ENCODE measurements at regions not wholly inside any gene's neighbourhood (a gene's known extent, or its start where the extent isn't known, plus 50 kb on each side); places are given as distances from the start of the nearest gene placed in this dataset.

DNA sequence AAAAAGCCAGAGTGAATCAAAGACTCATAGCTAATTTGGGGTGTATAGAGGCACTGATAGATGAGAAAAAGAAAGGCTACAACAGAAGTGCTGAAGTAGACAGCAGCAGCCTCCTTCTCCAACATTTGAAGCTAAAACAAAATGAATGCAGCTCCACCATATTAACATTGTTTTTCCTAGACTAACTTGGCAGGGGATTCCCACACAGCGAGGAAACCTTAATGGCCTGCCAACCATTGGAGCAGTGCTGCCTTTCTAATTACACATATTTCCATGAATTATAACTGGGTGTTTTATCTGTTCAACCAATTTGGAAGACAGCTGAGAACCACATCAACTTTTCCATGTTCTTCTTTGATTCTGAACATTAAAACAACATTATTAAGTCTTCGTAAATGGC, 478.6 kb downstream of the LIG4 start:
- no peak overlapping the region for H3K4me2 ChIP-seq (ENCODE audit: low read length)
- H3K9ac ChIP-seq (ENCODE audit: low read length) = no peak overlapping the region
- TF ChIP-seq EZH2 (IDR thresholded peaks at IDR 0.05) (no peak), RAD21 (IDR thresholded peaks at IDR 0.05; ENCODE audit: low read depth) (no peak), JUND (IDR thresholded peaks at IDR 0.05) (no peak), ZFX (IDR thresholded peaks at IDR 0.05) (no peak)
- TF ChIP-seq, protein P1, sequence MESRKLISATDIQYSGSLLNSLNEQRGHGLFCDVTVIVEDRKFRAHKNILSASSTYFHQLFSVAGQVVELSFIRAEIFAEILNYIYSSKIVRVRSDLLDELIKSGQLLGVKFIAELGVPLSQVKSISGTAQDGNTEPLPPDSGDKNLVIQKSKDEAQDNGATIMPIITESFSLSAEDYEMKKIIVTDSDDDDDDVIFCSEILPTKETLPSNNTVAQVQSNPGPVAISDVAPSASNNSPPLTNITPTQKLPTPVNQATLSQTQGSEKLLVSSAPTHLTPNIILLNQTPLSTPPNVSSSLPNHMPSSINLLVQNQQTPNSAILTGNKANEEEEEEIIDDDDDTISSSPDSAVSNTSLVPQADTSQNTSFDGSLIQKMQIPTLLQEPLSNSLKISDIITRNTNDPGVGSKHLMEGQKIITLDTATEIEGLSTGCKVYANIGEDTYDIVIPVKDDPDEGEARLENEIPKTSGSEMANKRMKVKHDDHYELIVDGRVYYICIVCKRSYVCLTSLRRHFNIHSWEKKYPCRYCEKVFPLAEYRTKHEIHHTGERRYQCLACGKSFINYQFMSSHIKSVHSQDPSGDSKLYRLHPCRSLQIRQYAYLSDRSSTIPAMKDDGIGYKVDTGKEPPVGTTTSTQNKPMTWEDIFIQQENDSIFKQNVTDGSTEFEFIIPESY (IDR thresholded peaks at IDR 0.05; ENCODE audit: extremely low read depth, insufficient replicate concordance, low read length) = no peak
- TF ChIP-seq, protein P2, sequence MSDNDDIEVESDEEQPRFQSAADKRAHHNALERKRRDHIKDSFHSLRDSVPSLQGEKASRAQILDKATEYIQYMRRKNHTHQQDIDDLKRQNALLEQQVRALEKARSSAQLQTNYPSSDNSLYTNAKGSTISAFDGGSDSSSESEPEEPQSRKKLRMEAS (IDR thresholded peaks at IDR 0.05) = no peak
- TF ChIP-seq, protein P3, sequence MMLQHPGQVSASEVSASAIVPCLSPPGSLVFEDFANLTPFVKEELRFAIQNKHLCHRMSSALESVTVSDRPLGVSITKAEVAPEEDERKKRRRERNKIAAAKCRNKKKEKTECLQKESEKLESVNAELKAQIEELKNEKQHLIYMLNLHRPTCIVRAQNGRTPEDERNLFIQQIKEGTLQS (IDR thresholded peaks at IDR 0.05) = no peak
- no peak overlapping the region for H2AFZ ChIP-seq (ENCODE audit: low read depth, low read length, poor library complexity, severe bottlenecking)
- no peak overlapping the region for H3K4me3 ChIP-seq (replicated peaks in 1 of 2; ENCODE audit: low read depth in 1 of 2, low read length in 2 of 2)
- no peaks in the 10 kb centered on the region for H4K20me1 ChIP-seq (ENCODE audit: insufficient read depth)
- intact Hi-C loops (cut with micrococcal nuclease) = no loop called here
- no peaks in the 10 kb centered on the region for H3K4me1 ChIP-seq (ENCODE audit: control insufficient read depth in 1 of 2, insufficient read depth in 2 of 2, low read length in 2 of 2)
- BruUV-seq (replicated peaks) = no TSS peak
- ChIA-PET POLR2A (no interaction called here), CTCF (no interaction called here), RAD21 (ENCODE audit: low non-redundant PET in 1 of 2, low total read pairs in 2 of 2, uncharacterized antibody in 2 of 2, unreplicated experiment in 2 of 2) (no interaction called here)
- H3K79me2 ChIP-seq (ENCODE audit: insufficient read depth, low read length) = no peaks in the 10 kb centered on the region
- no peaks in the 10 kb centered on the region for H3K9me2 ChIP-seq (ENCODE audit: insufficient read depth)
- no peak for ATAC-seq
- H3K27me3 ChIP-seq (ENCODE audit: insufficient read depth, low read length) = no peaks in the 10 kb centered on the region
- no peak for DNase-seq (ENCODE audit: low read depth, low spot score)
- no peaks in the 10 kb centered on the region for H3K36me3 ChIP-seq (ENCODE audit: control insufficient read depth in 1 of 2, insufficient read depth in 2 of 2, low read length in 2 of 2)
- H3K27ac ChIP-seq (ENCODE audit: low read depth, low read length) = no peak overlapping the region
- H3K9me3 ChIP-seq (ENCODE audit: control insufficient read depth in 1 of 2, insufficient read depth in 1 of 2, low read depth in 1 of 2, low read length in 2 of 2) = peaks cover 7 to 11% of the 10 kb centered on the region in 2 experiments; a peak in 2 of 4 replicates

DNA sequence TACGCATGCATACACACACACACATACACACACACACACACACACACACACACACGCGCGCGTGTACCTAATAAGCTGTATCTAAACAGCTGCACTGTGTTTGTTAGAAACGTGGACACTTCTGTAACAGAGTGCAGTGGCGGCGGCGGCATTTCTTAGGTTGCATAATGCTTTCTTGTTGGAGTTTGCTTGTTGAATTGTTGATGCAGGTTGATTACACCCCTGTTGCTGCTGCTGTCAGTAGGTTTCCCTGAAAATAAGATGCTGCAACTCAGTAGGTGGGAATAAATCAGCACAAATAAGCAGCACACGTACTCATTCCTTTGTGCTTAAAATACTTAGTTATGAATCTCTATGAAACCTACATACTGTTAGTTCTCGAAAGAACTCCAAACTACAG, 479.2 kb downstream of the LIG4 start:
- no peaks in the 10 kb centered on the region for H3K4me1 ChIP-seq (ENCODE audit: control insufficient read depth in 1 of 2, insufficient read depth in 2 of 2, low read length in 2 of 2)
- BruUV-seq (replicated peaks) = no TSS peak
- H3K4me3 ChIP-seq (replicated peaks in 1 of 2; ENCODE audit: low read depth in 1 of 2, low read length in 2 of 2) = no peak overlapping the region
- no peaks in the 10 kb centered on the region for H3K79me2 ChIP-seq (ENCODE audit: insufficient read depth, low read length)
- ChIA-PET POLR2A (no interaction called here), RAD21 (ENCODE audit: low non-redundant PET in 1 of 2, low total read pairs in 2 of 2, uncharacterized antibody in 2 of 2, unreplicated experiment in 2 of 2) (no interaction called here), CTCF (no interaction called here)
- no peak for TF ChIP-seq TCF7L2 (IDR thresholded peaks at IDR 0.05; ENCODE audit: borderline replicate concordance, extremely low read depth, insufficient read depth, insufficient read length)
- TF ChIP-seq SRF (IDR thresholded peaks at IDR 0.05; ENCODE audit: low read depth) = no peak
- TF ChIP-seq SIN3A (IDR thresholded peaks at IDR 0.05; ENCODE audit: low read depth) = no peak
- TF ChIP-seq, protein P3 (IDR thresholded peaks at IDR 0.05) = no peak
- no peak for TF ChIP-seq EGR1 (IDR thresholded peaks at IDR 0.05; ENCODE audit: low read depth)
- TF ChIP-seq, protein P4, sequence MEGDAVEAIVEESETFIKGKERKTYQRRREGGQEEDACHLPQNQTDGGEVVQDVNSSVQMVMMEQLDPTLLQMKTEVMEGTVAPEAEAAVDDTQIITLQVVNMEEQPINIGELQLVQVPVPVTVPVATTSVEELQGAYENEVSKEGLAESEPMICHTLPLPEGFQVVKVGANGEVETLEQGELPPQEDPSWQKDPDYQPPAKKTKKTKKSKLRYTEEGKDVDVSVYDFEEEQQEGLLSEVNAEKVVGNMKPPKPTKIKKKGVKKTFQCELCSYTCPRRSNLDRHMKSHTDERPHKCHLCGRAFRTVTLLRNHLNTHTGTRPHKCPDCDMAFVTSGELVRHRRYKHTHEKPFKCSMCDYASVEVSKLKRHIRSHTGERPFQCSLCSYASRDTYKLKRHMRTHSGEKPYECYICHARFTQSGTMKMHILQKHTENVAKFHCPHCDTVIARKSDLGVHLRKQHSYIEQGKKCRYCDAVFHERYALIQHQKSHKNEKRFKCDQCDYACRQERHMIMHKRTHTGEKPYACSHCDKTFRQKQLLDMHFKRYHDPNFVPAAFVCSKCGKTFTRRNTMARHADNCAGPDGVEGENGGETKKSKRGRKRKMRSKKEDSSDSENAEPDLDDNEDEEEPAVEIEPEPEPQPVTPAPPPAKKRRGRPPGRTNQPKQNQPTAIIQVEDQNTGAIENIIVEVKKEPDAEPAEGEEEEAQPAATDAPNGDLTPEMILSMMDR (IDR thresholded peaks at IDR 0.05 in 2 of 3, conservative IDR thresholded peaks at IDR 0.05 in 1 of 3; ENCODE audit: borderline replicate concordance in 1 of 3, insufficient read depth in 1 of 3, low read depth in 2 of 3, low read length in 2 of 3) = no peak
- no peak for TF ChIP-seq POLR2AphosphoS5 (IDR thresholded peaks at IDR 0.05; ENCODE audit: low read depth, low read length)
- no peak for TF ChIP-seq ZFX (IDR thresholded peaks at IDR 0.05)
- no peak for TF ChIP-seq RAD21 (IDR thresholded peaks at IDR 0.05; ENCODE audit: low read depth)
- no peak for TF ChIP-seq ELF1 (IDR thresholded peaks at IDR 0.05; ENCODE audit: borderline replicate concordance, low read depth)
- no peaks in the 10 kb centered on the region for H3K27me3 ChIP-seq (ENCODE audit: insufficient read depth, low read length)
- no peaks in the 10 kb centered on the region for H3K36me3 ChIP-seq (ENCODE audit: control insufficient read depth in 1 of 2, insufficient read depth in 2 of 2, low read length in 2 of 2)
- no peak overlapping the region for H3K4me2 ChIP-seq (ENCODE audit: low read length)
- peaks cover 7 to 11% of the 10 kb centered on the region in 2 experiments; a peak in 2 of 4 replicates for H3K9me3 ChIP-seq (ENCODE audit: control insufficient read depth in 1 of 2, insufficient read depth in 1 of 2, low read depth in 1 of 2, low read length in 2 of 2)
- ATAC-seq = no peak
- no peak overlapping the region for H2AFZ ChIP-seq (ENCODE audit: low read depth, low read length, poor library complexity, severe bottlenecking)
- no peaks in the 10 kb centered on the region for H3K9me2 ChIP-seq (ENCODE audit: insufficient read depth)
- no peaks in the 10 kb centered on the region for H4K20me1 ChIP-seq (ENCODE audit: insufficient read depth)
- H3K27ac ChIP-seq (ENCODE audit: low read depth, low read length) = no peak overlapping the region
- H3K9ac ChIP-seq (ENCODE audit: low read length) = no peak overlapping the region
- intact Hi-C loops (cut with micrococcal nuclease) = no loop called here
- DNase-seq (ENCODE audit: low read depth, low spot score) = no peak
